ENCODE measurements at regions not wholly inside any gene's neighbourhood (a gene's known extent, or its start where the extent isn't known, plus 50 kb on each side); places are given as distances from the start of the nearest gene placed in this dataset.
"Not testable (repeated sequence)": the region's sequence is repeated elsewhere in the genome, so short reads cannot be mapped to it uniquely, and the experiment has no call there.

DNA sequence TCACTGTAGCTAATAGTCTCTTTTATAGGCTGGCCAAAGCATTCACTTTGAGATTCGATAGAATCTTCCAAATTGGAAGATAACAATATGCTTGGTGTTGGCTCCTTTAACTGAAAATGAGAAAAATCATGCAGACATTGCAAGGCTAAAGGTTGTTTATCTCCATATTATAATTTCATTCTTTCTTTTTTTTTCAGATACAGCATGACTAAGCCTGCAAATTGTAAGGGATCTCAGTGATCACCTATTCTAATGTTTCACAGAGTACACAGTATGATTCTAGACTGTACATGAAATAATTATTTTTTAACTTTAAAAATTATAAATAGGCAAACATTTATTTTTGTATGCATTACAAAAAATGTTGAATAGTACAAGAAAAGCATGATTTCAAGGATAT lies 451.7 kb upstream of the DDI1 start:
- DNase-seq (ENCODE audit: low read depth) = no peak

DNA sequence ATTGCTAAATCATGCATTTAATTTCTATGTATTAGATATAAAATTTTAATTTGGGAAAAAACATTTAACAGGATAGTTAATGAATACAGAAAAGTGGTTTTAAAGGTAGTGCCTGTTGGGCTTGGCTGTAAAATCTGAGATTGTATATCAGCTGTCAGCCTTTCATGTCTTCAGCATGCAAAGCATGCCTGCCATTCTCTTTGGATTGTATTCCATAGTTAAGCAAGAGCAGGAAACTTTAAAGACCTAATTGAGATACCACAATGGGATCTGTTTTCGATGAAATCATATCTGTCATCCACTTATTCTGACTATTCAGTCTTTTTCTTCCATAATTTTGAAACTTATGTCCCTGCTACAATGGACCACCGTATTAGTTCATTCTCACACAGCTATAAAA lies 451.0 kb upstream of the DDI1 start:
- no peak for DNase-seq (ENCODE audit: low read depth)

DNA sequence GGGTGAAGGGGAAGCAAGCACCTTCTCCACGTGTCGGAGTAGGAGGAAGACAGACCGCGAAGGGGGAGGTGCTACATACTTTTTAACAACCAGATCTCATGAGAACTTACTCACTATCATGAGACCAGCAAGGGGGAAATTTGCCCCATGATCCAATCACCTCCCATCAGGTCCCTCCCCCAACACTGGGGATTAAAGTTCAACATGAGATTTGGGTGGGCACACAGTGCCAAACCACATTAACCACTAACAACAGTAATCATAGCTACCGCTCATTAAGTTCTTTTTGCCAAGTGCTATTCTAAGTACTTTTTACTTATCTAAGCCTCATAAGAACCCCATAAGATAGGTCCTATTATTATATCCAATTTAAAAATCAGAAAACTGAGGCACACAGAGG lies 450.5 kb upstream of the DDI1 start:
- DNase-seq (ENCODE audit: low read depth) = no peak

DNA sequence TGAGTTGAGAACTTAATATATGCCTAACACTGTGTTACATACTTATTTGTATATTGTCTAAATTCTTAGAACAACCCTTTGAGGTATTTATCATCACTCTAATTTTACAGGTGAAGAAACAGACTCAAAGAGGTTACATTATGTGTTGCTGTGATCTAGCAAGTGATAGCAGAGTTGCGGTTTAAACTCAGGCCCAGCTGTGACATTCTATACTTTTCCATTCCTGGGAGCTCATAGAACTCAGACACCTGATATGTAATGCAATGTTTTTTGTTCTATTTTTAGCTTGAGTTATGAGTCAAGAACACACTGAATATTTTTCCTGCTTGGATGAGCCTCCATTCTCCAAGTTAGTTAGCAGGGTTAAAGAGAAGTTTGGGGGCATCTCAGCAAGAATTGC lies 449.7 kb upstream of the DDI1 start:
- DNase-seq (ENCODE audit: low read depth) = no peak

DNA sequence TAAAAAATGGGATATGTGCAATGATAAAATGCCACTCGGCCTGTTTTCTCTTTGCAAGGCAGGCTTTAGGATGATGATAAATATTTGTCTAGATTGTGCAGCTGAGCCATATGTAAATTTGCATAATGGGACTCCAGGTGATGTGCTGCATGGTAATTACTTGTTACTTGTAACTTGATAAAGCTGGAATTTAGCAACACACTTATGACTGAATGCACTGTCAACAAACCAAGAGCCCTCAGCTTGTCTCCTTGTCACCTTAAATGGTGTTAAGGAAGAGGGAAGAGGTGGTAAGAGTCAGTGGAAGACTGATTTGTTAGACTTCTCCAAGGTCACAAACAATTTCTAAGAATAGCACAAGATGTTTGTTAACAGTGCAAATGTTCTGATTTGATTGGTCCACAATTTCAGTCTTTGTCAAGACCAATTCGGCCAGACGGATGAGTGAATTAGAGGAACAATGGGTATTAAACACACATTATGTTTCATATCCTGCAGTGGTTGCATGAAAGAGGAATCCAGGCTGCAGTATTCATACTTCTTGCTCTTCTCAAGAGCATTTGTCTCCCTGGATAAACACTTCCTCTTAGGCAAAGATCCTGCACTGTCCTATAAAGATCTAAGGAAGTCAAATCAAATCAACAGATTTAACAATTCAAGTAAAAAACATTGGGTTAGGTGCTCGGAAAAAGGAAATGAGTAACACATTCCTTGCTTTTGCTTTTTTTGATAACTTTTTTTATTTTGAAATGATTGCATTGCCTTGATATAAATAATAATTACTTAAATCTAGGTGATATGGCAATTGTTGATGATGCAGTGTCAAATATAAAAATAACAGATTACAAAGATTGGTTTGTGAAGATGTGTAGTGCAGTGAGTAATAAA lies 448.3 kb upstream of the DDI1 start:
- no peak for DNase-seq (ENCODE audit: low read depth)

DNA sequence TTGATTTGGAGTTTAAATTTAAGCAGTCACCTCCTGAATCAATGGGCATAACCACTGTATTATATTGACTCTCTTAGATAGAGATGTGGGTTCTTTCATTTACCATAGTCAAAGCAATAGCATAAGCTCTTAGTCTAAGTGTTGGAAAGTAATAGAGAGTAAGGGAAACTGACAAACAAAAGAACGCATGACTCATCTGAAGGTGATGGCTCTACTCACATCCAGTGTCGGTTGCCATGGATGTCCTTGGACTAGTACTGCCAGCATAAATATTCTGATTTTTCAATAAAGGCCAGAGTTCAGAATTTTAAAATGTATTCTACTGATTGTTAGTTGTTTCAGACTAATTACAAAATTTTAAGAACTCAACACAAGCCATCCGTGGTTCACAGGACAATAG lies 444.9 kb upstream of the DDI1 start:
- DNase-seq (ENCODE audit: low read depth) = no peak

DNA sequence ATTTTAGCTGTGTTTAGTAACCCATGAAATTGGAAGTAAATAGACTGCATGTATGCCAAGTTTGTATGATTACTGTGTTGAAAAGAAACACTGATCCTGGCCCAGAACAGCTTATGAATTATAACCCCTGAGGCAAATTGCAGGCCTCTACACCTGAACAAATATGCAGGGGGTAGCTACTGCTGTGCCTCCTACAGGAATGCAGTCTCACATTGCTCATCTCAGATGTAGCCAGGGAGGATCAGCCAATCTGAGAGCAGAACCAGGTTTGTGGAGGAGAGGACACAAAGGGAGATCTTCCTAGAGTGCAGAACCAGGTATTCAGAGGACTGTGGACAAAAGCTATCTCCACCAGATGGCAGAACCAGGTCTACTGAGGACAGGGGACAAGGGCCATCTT lies 442.2 kb upstream of the DDI1 start:
- DNase-seq (ENCODE audit: low read depth) = no peak

DNA sequence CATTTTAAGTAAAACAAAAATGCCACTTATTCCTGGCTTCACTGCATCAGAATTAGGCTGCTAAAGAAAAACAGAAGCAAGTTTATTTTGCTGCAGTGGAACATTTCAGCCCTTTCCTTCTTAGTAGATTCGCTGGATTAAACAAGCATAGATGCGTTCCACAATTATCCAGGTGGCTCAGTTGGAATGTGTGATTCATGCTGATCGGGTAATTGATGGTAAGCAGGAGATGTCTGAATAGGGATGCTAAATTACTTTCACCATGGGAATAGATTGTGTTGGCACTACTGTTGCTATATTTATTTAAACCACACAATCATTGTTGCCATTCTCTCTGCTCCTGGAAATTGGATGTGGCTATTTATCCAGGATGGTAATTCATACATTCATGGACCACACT lies 440.1 kb upstream of the DDI1 start:
- DNase-seq (ENCODE audit: low read depth) = no peak

DNA sequence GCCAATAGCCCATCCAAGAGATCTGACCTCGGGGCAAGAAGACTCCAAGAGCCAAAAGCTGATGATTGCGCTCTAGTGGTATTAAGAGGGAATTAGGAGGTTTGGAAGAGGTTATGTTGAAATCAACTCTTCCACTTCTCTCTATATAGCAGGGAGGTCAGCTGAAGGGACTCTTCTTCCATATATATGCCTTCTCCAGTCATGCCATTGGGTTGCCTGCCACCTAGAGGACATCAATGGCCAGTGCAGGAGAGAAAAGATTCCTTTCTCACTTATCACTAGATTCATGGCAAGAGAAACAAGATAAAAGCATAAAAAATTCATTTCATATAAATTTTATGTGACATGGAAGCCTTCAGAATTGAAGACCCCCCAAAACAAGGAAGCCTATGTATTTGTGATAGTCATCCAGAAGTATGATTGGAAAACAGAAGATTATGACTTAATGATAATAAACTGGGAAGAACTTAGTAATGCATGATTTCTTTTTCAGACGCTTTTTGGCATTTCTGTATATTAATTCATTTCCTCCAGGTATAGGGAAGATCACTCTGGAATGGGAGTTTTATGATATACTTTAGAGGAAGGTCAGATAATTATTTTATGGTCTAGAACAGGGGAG lies 435.1 kb upstream of the DDI1 start:
- DNase-seq (ENCODE audit: low read depth) = no peak

DNA sequence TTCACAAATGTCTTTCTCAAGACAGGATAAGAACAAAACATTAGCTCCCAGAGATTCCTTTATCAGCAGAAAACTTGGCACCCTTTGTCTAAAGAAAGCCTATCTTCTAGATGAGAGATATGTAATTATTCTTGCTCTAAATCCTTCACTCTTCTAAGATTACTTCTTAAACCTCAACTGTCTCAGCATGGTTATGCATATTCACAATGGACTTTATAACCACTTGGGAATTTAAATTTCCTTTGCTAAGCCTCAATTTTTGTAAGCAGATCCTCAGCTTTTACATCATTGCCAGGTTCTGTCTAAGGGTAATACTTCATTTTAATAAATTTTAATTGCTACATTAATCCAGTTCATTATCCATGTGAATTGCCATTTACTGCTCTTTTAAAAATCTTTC lies 433.6 kb upstream of the DDI1 start:
- DNase-seq (ENCODE audit: low read depth) = no peak

DNA sequence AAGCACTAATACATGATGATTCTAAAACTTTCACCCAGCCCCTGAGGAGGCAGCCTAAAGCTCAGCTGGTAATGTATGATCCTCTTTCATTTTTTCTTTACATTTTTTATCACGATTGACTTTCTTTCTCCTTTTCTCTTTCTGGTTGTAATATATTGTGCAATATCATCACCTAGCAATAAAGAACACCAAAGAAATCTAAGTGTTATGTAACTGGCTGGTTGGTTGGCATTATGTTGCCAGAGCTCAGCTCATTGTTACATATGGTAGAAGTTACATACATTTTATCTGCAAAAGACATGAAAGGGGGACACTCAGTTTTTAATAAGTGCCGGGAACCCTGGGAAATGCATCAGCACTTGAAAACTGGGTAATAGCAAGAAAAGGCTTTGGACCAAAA lies 432.1 kb upstream of the DDI1 start:
- DNase-seq (ENCODE audit: low read depth) = no peak

DNA sequence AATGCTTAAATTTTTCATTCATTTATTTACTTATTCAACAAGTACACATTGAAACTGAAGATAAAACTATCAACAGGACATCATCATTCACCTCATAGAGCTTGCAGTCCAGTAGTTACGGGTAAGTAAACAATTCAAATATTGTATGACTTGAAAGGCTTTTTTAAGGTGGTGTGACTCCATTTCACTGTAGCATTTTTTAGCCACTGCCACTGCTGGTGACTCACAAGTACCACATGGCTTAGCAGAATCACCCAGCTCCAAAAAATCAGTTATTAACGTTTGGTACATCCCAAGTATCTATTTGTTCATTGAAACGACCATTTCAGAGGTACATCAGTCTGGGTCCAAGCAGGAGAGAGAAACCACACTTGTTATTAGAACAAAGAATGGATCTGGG lies 427.9 kb upstream of the DDI1 start:
- no peak for DNase-seq (ENCODE audit: low read depth)

DNA sequence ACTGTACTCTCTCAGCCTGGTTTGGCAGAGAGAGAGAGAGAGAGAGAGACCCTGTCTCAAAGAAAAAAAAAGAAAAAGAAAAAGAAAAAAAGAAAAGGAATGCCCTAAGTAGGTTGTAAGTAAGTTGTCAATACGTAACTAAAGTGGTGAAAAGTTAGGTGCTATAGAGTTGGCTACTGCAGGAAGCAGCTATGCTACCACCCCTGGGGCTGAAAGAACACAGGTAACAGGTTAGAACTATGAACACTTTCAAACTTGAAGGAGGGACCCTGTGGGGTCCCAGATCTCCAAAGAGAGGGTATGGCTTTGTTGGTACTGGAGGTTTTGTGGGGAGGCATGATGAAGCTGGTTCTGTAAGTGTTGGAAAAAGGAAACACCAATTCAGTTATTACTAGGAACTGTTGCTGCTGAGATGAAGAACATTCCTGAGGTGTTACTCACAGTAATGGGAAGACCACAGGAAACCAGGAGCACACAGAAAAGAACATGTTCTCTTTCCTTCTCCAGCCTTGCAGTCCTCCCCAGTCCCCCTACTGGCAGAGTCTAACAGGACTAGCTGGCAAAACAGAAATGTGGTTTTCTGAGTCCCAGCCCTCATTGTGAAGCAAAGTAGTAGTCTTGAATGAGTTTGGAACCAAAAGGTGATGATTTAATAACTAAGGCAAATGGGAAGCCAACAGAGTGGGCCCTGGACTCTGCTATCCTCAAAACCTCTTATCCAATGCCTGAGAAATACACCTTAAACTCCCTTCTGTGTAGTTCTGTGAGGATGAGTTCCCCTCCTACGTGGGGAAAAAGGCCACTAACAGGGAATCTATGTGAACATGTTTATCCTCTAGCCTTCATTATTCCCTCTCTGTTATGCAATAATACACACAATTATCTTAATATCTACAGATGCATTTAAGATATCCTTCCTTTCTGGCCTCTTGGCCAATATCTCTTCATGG lies 427.0 kb upstream of the DDI1 start:
- DNase-seq (ENCODE audit: low read depth) = no peak

DNA sequence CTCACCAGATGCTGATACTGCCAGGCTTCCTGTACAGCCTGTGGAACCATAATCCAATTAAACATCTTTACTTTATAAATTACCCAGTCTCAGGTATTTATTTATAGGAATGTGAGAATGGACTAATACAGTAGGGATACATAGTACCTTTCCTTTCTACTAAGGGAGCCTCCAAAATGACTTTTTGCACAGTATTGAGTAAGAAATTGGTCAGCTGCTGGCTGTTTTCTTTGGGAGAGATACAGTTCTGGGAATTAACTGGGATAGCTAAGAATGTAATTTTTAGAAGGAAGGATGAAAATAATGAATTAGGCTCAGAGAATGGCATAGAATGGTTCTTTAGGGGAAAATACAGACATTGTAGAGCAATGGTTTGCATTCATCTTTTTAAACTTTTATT lies 426.0 kb upstream of the DDI1 start:
- no peak for DNase-seq (ENCODE audit: low read depth)

DNA sequence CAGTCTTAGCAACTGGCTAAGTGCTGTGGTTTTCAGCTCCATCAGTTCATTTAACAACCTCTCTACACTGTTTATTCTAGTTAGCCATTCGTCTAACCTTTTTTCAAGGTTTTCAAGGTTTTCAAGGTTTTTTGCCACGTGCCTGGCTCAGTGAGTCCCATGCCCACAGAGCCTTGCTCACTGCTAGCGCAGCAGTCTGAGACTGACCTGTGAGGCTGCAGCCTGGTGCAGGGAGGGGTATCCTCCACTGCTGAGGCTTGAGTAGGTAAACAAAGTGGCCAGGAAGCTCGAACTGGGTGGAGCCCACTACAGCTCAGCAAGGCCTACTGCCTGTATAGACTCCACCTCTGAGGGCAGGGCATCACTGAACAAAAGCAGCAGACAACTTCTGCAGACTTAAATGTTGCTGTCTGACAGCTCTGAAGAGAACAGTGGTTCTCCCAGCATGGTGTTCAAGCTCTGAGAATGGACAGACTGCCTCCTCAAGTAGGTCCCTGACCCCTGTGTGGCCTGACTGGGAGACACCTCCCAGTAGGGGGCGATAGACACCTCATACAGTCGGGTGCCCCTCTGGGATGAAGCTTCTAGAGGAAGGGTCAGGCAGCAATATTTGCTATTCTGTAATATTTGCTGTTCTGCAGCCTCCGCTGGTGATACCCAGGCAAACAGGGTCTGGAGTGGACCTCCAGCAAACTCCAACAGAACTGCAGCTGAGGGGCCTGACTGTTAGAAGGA lies 424.7 kb upstream of the DDI1 start:
- DNase-seq (ENCODE audit: low read depth) = not testable (repeated sequence)

DNA sequence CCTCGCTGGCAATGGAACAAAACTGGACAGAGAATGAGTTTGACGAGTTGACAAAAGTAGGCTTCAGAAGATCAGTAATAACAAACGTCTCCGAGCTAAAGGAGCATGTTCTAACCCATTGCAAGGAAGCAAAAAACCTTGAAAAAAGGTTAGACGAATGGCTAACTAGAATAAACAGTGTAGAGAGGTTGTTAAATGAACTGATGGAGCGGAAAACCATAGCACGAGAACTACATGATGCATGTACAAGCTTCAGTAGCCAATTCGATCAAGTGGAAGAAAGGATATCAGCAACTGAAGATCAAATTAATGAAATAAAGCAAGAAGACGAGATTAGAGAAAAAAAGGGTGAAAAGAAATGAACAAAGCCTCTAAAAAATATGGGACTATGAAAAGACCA lies 424.0 kb upstream of the DDI1 start:
- not testable (repeated sequence) for DNase-seq (ENCODE audit: low read depth)

DNA sequence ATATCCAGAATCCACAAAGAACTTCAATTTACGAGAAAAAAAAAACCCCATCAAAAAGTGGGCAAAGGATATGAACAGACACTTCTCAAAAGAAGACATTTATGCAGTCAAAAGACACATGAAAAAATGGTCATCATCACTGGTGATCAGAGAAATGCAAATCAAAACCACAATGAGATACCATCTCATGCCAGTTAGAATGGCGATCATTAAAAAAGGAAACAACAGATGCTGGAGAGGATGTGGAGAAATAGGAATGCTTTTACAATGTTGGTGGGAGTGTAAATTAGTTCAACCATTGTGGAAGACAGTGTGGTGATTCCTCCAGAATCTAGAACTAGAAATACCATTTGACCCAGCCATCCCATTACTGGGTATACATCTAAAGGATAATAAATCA lies 419.9 kb upstream of the DDI1 start:
- DNase-seq (ENCODE audit: low read depth) = not testable (repeated sequence)

DNA sequence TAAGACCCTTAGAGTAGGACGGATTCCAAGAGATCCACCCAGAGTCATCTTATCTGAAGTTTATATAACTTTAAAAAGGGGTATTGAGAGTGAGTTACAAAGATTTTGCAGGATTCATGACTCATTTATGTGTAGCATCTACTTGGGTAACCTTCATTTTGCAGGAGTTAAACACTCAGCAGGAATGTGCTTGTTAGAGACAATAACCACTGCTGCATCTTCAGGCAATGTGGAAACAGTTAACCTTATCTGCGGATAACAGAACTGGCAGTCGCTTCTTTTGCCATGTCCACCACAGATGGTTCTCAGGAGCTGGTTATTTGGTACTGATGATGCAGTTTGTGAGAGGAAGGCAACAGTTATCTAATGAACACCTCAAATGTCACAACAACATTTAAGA lies 417.9 kb upstream of the DDI1 start:
- DNase-seq (ENCODE audit: low read depth) = no peak

DNA sequence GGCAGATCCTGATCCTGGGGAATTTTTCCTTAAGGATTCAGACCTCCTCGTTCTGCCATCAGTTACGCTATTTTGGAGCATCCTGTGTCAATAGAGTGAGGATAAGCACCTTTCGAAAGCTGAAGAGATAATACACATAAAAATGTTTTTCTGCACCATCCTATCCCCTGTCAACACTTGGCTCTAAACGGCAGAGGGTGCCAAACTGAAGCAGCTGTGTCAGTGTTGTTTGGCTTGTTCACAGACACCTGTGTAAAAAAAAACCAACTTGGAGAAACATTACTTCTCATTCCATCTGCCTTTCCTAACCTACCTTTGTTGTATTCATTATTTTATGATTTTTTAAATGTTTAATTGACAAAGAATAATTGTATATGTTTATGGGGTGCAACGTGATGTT lies 417.0 kb upstream of the DDI1 start:
- DNase-seq (ENCODE audit: low read depth) = no peak

DNA sequence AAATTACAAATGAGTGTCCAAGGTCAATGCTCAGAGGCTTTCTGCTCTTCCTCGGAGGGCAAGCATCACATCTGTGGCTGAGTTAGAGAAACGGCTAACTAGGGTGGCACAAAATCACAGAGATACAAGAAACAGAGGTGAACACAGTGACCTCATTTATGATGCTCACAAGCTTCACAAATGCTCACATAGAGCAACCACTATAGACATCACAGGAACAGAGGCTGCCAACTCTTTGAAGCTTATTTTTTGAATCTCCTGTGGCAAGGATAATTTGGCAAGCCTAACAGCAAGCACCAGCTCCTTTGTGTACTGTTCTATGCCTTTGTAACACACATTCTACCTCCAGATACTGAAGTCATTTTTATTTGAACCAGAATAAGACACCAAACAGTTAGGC lies 416.5 kb upstream of the DDI1 start:
- no peak for DNase-seq (ENCODE audit: low read depth)

DNA sequence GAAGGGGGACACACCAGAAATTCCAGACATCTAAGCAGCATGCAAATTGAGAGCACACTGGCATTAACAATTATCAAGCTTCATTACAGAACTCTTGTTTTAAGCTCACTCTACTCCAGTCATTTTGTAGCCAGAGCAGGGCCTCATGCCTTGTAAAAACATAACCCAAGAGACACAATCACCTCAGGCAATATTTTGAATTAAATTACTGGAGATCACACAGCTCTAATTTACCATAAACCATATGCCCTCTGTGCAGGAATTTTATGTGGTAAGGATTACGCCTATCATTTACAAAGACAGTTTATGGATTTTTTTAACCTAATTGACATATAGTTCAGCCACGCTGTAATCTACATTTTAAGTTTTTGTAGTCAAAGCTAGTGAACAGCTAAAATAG lies 414.1 kb upstream of the DDI1 start:
- DNase-seq (ENCODE audit: low read depth) = no peak

DNA sequence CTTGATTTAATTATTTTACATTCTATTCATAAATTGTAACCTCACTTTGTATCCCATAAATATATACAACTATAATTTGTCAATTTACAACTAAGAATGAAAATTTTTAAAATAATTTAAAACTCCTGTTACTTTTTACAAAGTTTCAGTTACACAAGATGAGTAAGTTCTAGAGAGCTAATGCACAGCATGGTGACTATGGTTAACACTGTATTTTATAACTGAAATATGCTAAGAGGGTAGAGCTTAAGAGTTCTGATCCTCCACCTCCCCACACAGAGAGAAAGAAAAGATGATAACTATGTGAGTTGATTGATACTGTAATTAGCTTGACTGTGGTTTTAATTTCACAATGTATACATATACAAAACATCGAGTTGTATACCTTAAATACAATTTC lies 412.5 kb upstream of the DDI1 start:
- no peak for DNase-seq (ENCODE audit: low read depth)

All from activated T-cell treated with anti-CD3 and anti-CD28 coated beads for 1 hour (primary cell).